ENCODE measurements at regions not wholly inside any gene's neighbourhood (a gene's known extent, or its start where the extent isn't known, plus 50 kb on each side); places are given as distances from the start of the nearest gene placed in this dataset.

GRCh38 chr14:21978184-21978998 is 304.8 kb upstream of the OR4E1 start:
- Histone ChIP-seq H3K4me2 (ENCODE audit: insufficient read depth, low read length) (no peak overlapping the region), H3K36me3 (ENCODE audit: insufficient read depth, low read length) (no peaks in the 10 kb centered on the region), H4K20me1 (ENCODE audit: insufficient read depth, low read length) (no peaks in the 10 kb centered on the region), H2AFZ (ENCODE audit: low read length) (no peak overlapping the region), H3K27me3 (ENCODE audit: insufficient read depth, low read length) (no peaks in the 10 kb centered on the region), H3K4me1 (ENCODE audit: insufficient read depth, low read length) (no peaks in the 10 kb centered on the region), H3K9me3 (ENCODE audit: low read depth, low read length) (no peaks in the 10 kb centered on the region), H3K79me2 (ENCODE audit: insufficient read depth, low read length) (no peaks in the 10 kb centered on the region), H3K4me3 (ENCODE audit: insufficient read depth, low read length) (no peak overlapping the region), H3K27ac (ENCODE audit: low read depth, low read length) (no peak overlapping the region)
- TF ChIP-seq, protein P1, sequence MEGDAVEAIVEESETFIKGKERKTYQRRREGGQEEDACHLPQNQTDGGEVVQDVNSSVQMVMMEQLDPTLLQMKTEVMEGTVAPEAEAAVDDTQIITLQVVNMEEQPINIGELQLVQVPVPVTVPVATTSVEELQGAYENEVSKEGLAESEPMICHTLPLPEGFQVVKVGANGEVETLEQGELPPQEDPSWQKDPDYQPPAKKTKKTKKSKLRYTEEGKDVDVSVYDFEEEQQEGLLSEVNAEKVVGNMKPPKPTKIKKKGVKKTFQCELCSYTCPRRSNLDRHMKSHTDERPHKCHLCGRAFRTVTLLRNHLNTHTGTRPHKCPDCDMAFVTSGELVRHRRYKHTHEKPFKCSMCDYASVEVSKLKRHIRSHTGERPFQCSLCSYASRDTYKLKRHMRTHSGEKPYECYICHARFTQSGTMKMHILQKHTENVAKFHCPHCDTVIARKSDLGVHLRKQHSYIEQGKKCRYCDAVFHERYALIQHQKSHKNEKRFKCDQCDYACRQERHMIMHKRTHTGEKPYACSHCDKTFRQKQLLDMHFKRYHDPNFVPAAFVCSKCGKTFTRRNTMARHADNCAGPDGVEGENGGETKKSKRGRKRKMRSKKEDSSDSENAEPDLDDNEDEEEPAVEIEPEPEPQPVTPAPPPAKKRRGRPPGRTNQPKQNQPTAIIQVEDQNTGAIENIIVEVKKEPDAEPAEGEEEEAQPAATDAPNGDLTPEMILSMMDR (IDR thresholded peaks at IDR 0.05; ENCODE audit: extremely low read depth, low read depth, low read length): peak; percentile 65
- peak; percentile 17 for DNase-seq (ENCODE audit: insufficient read length, low spot score, missing footprints)

DNA sequence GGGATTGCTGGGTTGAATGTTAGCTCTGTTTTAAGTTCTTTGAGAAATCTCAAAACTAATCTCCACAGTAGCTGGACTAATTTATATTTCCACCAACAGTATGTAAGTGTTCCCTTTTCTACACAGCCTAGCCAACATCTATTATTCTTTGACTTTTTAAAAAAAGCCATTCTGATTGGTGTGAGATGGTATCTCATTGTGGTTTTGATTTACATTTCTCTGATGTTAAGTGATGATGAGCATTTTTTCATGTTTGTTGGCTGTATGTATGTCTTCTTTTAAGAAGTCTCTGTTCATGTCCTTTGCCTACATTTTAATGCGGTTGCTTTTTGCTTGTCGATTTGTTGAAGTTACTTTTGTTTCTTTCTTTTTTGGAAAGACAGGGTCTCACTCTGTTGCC is 301.1 kb upstream of the OR4E1 start:
- no peak overlapping the region for H3K4me2 ChIP-seq (ENCODE audit: insufficient read depth, low read length)
- no peak overlapping the region for H3K27ac ChIP-seq (ENCODE audit: low read depth, low read length)
- no peaks in the 10 kb centered on the region for H3K9me3 ChIP-seq (ENCODE audit: low read depth, low read length)
- no peaks in the 10 kb centered on the region for H4K20me1 ChIP-seq (ENCODE audit: insufficient read depth, low read length)
- no peak overlapping the region for H3K4me3 ChIP-seq (ENCODE audit: insufficient read depth, low read length)
- H3K79me2 ChIP-seq (ENCODE audit: insufficient read depth, low read length): no peaks in the 10 kb centered on the region
- no peak for DNase-seq (ENCODE audit: insufficient read length, low spot score, missing footprints)
- TF ChIP-seq, protein P1 (IDR thresholded peaks at IDR 0.05; ENCODE audit: extremely low read depth, low read depth, low read length): no peak
- no peaks in the 10 kb centered on the region for H3K4me1 ChIP-seq (ENCODE audit: insufficient read depth, low read length)
- no peaks in the 10 kb centered on the region for H3K36me3 ChIP-seq (ENCODE audit: insufficient read depth, low read length)
- H3K27me3 ChIP-seq (ENCODE audit: insufficient read depth, low read length): no peaks in the 10 kb centered on the region
- H2AFZ ChIP-seq (ENCODE audit: low read length): no peak overlapping the region

DNA sequence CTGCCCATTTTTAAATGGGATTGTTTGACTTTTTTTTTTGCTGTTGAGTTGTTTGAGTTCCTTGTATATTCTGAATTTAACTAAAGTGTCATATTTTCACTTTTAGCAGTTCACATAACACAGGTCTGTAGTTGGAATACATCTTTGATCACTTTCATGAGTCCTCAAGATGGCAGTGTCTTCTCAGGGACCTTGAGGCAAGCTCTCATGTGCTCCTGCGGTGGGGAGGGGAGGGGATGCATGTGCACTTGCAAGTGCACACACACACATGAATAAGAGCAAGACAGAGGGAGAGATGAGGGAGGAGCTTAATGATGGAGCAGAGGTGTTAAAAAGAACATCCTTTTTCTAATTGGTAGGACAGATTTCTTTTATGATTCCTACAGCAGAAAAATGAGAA is 291.4 kb upstream of the OR4E1 start:
- Histone ChIP-seq H3K79me2 (ENCODE audit: insufficient read depth, low read length) (no peaks in the 10 kb centered on the region), H3K9me3 (ENCODE audit: low read depth, low read length) (no peaks in the 10 kb centered on the region), H3K4me2 (ENCODE audit: insufficient read depth, low read length) (no peak overlapping the region), H3K27me3 (ENCODE audit: insufficient read depth, low read length) (no peaks in the 10 kb centered on the region), H3K4me1 (ENCODE audit: insufficient read depth, low read length) (no peaks in the 10 kb centered on the region), H4K20me1 (ENCODE audit: insufficient read depth, low read length) (no peaks in the 10 kb centered on the region), H2AFZ (ENCODE audit: low read length) (no peak overlapping the region), H3K36me3 (ENCODE audit: insufficient read depth, low read length) (no peaks in the 10 kb centered on the region), H3K4me3 (ENCODE audit: insufficient read depth, low read length) (no peak overlapping the region), H3K27ac (ENCODE audit: low read depth, low read length) (no peak overlapping the region)
- DNase-seq (ENCODE audit: insufficient read length, low spot score, missing footprints): no peak
- TF ChIP-seq, protein P1 (IDR thresholded peaks at IDR 0.05; ENCODE audit: extremely low read depth, low read depth, low read length): no peak

DNA sequence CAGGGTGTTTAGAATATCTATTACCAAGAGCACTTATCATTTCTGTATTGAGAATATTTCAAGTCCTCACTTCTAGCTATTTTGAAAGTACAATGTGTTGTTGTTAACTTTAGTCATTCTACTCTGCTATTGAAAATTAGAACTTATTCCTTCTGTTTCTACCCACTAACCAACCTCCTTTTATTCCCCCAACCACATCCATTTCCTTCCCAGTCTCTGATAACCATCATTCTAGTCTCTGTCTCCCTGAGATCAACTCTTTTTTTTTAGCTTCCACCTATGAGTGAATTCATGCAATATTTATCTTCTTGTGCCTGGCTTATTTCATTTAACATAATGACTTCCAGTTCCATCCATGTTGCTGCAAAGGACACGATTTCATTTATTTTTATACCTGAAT is 290.6 kb upstream of the OR4E1 start:
- no peaks in the 10 kb centered on the region for H3K36me3 ChIP-seq (ENCODE audit: insufficient read depth, low read length)
- no peaks in the 10 kb centered on the region for H3K9me3 ChIP-seq (ENCODE audit: low read depth, low read length)
- no peaks in the 10 kb centered on the region for H4K20me1 ChIP-seq (ENCODE audit: insufficient read depth, low read length)
- H3K4me1 ChIP-seq (ENCODE audit: insufficient read depth, low read length): no peaks in the 10 kb centered on the region
- H3K4me2 ChIP-seq (ENCODE audit: insufficient read depth, low read length): no peak overlapping the region
- no peak overlapping the region for H3K27ac ChIP-seq (ENCODE audit: low read depth, low read length)
- H3K79me2 ChIP-seq (ENCODE audit: insufficient read depth, low read length): no peaks in the 10 kb centered on the region
- H3K4me3 ChIP-seq (ENCODE audit: insufficient read depth, low read length): no peak overlapping the region
- no peaks in the 10 kb centered on the region for H3K27me3 ChIP-seq (ENCODE audit: insufficient read depth, low read length)
- TF ChIP-seq, protein P1 (IDR thresholded peaks at IDR 0.05; ENCODE audit: extremely low read depth, low read depth, low read length): no peak
- no peak for DNase-seq (ENCODE audit: insufficient read length, low spot score, missing footprints)
- H2AFZ ChIP-seq (ENCODE audit: low read length): no peak overlapping the region

All from osteoblast (primary cell).